WTC11 (cell line): ENCODE measurements at regions not wholly inside any gene's neighbourhood (a gene's known extent, or its start where the extent isn't known, plus 50 kb on each side); places are given as distances from the start of the nearest gene placed in this dataset.
"Not testable (repeated sequence)": the region's sequence is repeated elsewhere in the genome, so short reads cannot be mapped to it uniquely, and the experiment has no call there.

Source experiments
- CTCF ChIP-seq: fragments of 200-600 bp; IDR thresholded peaks from 2 replicates; pipeline ENCODE4 v1.8.0; 2022; ENCODE audit warnings: antibody characterized with exemption
- E2F5 ChIP-seq: sonication (generic); formaldehyde crosslinking; IDR thresholded peaks from 2 replicates; pipeline ENCODE4 v1.8.1; 2022; ENCODE audit warnings: mild to moderate bottlenecking, moderate library complexity, missing genetic modification reagents
- ELF4 ChIP-seq: sonication (generic); formaldehyde crosslinking; IDR thresholded peaks from 2 replicates; pipeline ENCODE4 v1.8.1; 2022; ENCODE audit warnings: low read depth, mild to moderate bottlenecking, moderate library complexity, missing genetic modification reagents
- EMX1 ChIP-seq: fragments of 250-450 bp; sonication (Bioruptor Pico); IDR thresholded peaks from 2 replicates; pipeline ENCODE4 v1.8.0; 2021; ENCODE audit warnings: mild to moderate bottlenecking
- ETV6 ChIP-seq: sonication (generic); formaldehyde crosslinking; IDR thresholded peaks from 2 replicates; pipeline ENCODE4 v1.8.1; 2022; ENCODE audit warnings: mild to moderate bottlenecking, missing genetic modification reagents
- FOXJ3 ChIP-seq: sonication (generic); formaldehyde crosslinking; IDR thresholded peaks from 2 replicates; pipeline ENCODE4 v1.9.0; 2021; ENCODE audit warnings: missing genetic modification reagents, mild to moderate bottlenecking, borderline replicate concordance
- FOXP4 ChIP-seq: sonication (generic); formaldehyde crosslinking; IDR thresholded peaks from 2 replicates; pipeline ENCODE4 v1.8.0; 2022; ENCODE audit warnings: mild to moderate bottlenecking, missing genetic modification reagents
- IRF1 ChIP-seq: sonication (generic); formaldehyde crosslinking; IDR thresholded peaks from 2 replicates; pipeline ENCODE4 v1.8.0; 2023; ENCODE audit warnings: missing genetic modification reagents
- JUN ChIP-seq: sonication (generic); formaldehyde crosslinking; IDR thresholded peaks from 2 replicates; pipeline ENCODE4 v1.8.0; 2023; ENCODE audit warnings: mild to moderate bottlenecking, missing genetic modification reagents
- MAX ChIP-seq: sonication (generic); formaldehyde crosslinking; IDR thresholded peaks from 2 replicates; pipeline ENCODE4 v1.8.0; 2022; ENCODE audit warnings: mild to moderate bottlenecking, missing genetic modification reagents
- SMAD3 ChIP-seq: sonication (generic); formaldehyde crosslinking; IDR thresholded peaks from 2 replicates; pipeline ENCODE4 v1.8.0; 2022; ENCODE audit warnings: missing genetic modification reagents, mild to moderate bottlenecking, borderline replicate concordance
- TCF7 ChIP-seq: sonication (generic); formaldehyde crosslinking; IDR thresholded peaks from 2 replicates; pipeline ENCODE4 v1.8.0; 2022; ENCODE audit warnings: mild to moderate bottlenecking, low read depth, missing genetic modification reagents, moderate library complexity
- ZBTB43 ChIP-seq: sonication (generic); formaldehyde crosslinking; IDR thresholded peaks from 2 replicates; pipeline ENCODE4 v1.8.1; 2023; ENCODE audit warnings: mild to moderate bottlenecking, missing genetic modification reagents
- ZNF416 ChIP-seq: fragments of 250-450 bp; sonication (Bioruptor Pico); IDR thresholded peaks from 2 replicates; pipeline ENCODE4 v1.9.0; 2021; ENCODE audit warnings: mild to moderate bottlenecking, inconsistent platforms

- TF ChIP-seq TCF7 (CRISPR knock-in tag); MAX (CRISPR knock-in tag); CTCF; SMAD3 (CRISPR knock-in tag); ELF4 (CRISPR knock-in tag); ZBTB43; FOXJ3; FOXP4 (CRISPR knock-in tag); ETV6 (CRISPR knock-in tag); JUN (CRISPR knock-in tag); EMX1 (CRISPR knock-in tag); IRF1 (CRISPR knock-in tag); E2F5 (CRISPR knock-in tag); ZNF416 (CRISPR knock-in tag): not testable (repeated sequence)
These were observed 1373.8 kb upstream of the DEFB115 start for GRCh38 chr20:29883514-29884219.
